ENCODE measurements at regions not wholly inside any gene's neighbourhood (a gene's known extent, or its start where the extent isn't known, plus 50 kb on each side); places are given as distances from the start of the nearest gene placed in this dataset.
A peak's percentile ranks its signal among the peaks of the same experiment; 100 is the strongest.

GRCh38 chr21:27212441-27212840 is 245.6 kb upstream of the ADAMTS5 start:
- Histone ChIP-seq H3K27ac (ENCODE audit: low read depth, low read length) (no peak overlapping the region), H3K4me2 (ENCODE audit: low read length) (no peak overlapping the region), H3K4me1 (ENCODE audit: insufficient read depth, low read length) (no peaks in the 10 kb centered on the region), H3K79me2 (ENCODE audit: insufficient read depth, low read length) (no peaks in the 10 kb centered on the region), H3K4me3 (ENCODE audit: insufficient read depth, low read depth, low read length) (no peak overlapping the region), H2AFZ (ENCODE audit: low read depth, low read length) (no peak overlapping the region), H3K9me3 (ENCODE audit: insufficient read depth, low read depth, low read length) (peaks cover 2% of the 10 kb centered on the region), H3K27me3 (ENCODE audit: insufficient read depth, low read length) (no peaks in the 10 kb centered on the region), H3K9ac (ENCODE audit: low read length) (no peak overlapping the region), H3K36me3 (ENCODE audit: insufficient read depth, low read length) (no peaks in the 10 kb centered on the region), H4K20me1 (ENCODE audit: insufficient read depth, low read length) (no peaks in the 10 kb centered on the region)
- DNase-seq (ENCODE audit: low read depth): no peak
- no peak overlapping the region for H3K27ac Mint-ChIP-seq (ENCODE audit: unreplicated experiment)
- no peaks in the 10 kb centered on the region for H3K27me3 Mint-ChIP-seq (ENCODE audit: low read depth, unreplicated experiment)
- H3K9me3 Mint-ChIP-seq (ENCODE audit: unreplicated experiment): peaks cover 2% of the 10 kb centered on the region
- TF ChIP-seq CTCF (IDR thresholded peaks at IDR 0.05; ENCODE audit: insufficient read depth, low read depth, low read length): no peak
- no peak for TF ChIP-seq EZH2 (IDR thresholded peaks at IDR 0.05; ENCODE audit: insufficient read depth, low read length)
- no peaks in the 10 kb centered on the region for H3K36me3 Mint-ChIP-seq (ENCODE audit: low read depth, unreplicated experiment)
- H3K4me3 Mint-ChIP-seq (ENCODE audit: unreplicated experiment): no peak overlapping the region
- H3K4me1 Mint-ChIP-seq (ENCODE audit: low read depth, unreplicated experiment): peaks cover 4% of the 10 kb centered on the region
- no peak for FAIRE-seq

GRCh38 chr21:27209546-27209945 is 242.7 kb upstream of the ADAMTS5 start:
- DNase-seq (ENCODE audit: low read depth) (no peak), FAIRE-seq (no peak)
- no peak overlapping the region for H3K4me3 Mint-ChIP-seq (ENCODE audit: unreplicated experiment)
- no peaks in the 10 kb centered on the region for H3K36me3 Mint-ChIP-seq (ENCODE audit: low read depth, unreplicated experiment)
- H3K9me3 Mint-ChIP-seq (ENCODE audit: unreplicated experiment): peaks cover 5% of the 10 kb centered on the region
- H3K27me3 Mint-ChIP-seq (ENCODE audit: low read depth, unreplicated experiment): no peaks in the 10 kb centered on the region
- Histone ChIP-seq H3K9ac (ENCODE audit: low read length) (no peak overlapping the region), H3K4me2 (ENCODE audit: low read length) (no peak overlapping the region), H3K27me3 (ENCODE audit: insufficient read depth, low read length) (no peaks in the 10 kb centered on the region), H3K79me2 (ENCODE audit: insufficient read depth, low read length) (no peaks in the 10 kb centered on the region), H2AFZ (ENCODE audit: low read depth, low read length) (no peak overlapping the region), H3K4me1 (ENCODE audit: insufficient read depth, low read length) (no peaks in the 10 kb centered on the region), H3K27ac (ENCODE audit: low read depth, low read length) (no peak overlapping the region), H4K20me1 (ENCODE audit: insufficient read depth, low read length) (no peaks in the 10 kb centered on the region), H3K9me3 (ENCODE audit: insufficient read depth, low read depth, low read length) (peaks cover 2% of the 10 kb centered on the region), H3K36me3 (ENCODE audit: insufficient read depth, low read length) (no peaks in the 10 kb centered on the region), H3K4me3 (ENCODE audit: insufficient read depth, low read depth, low read length) (no peak overlapping the region)
- peaks cover 7% of the 10 kb centered on the region for H3K4me1 Mint-ChIP-seq (ENCODE audit: low read depth, unreplicated experiment)
- H3K27ac Mint-ChIP-seq (ENCODE audit: unreplicated experiment): no peak overlapping the region
- TF ChIP-seq CTCF (IDR thresholded peaks at IDR 0.05; ENCODE audit: insufficient read depth, low read depth, low read length): no peak
- TF ChIP-seq EZH2 (IDR thresholded peaks at IDR 0.05; ENCODE audit: insufficient read depth, low read length): no peak

GRCh38 chr21:27206368-27206982 is 239.6 kb upstream of the ADAMTS5 start:
- no peak overlapping the region for H3K27ac ChIP-seq (ENCODE audit: low read depth, low read length)
- no peak overlapping the region for H3K9ac ChIP-seq (ENCODE audit: low read length)
- no peaks in the 10 kb centered on the region for H3K36me3 ChIP-seq (ENCODE audit: insufficient read depth, low read length)
- FAIRE-seq: no peak
- H4K20me1 ChIP-seq (ENCODE audit: insufficient read depth, low read length): no peaks in the 10 kb centered on the region
- peaks cover 7% of the 10 kb centered on the region for H3K4me1 Mint-ChIP-seq (ENCODE audit: low read depth, unreplicated experiment)
- no peaks in the 10 kb centered on the region for H3K79me2 ChIP-seq (ENCODE audit: insufficient read depth, low read length)
- no peak overlapping the region for H3K4me3 Mint-ChIP-seq (ENCODE audit: unreplicated experiment)
- H3K4me2 ChIP-seq (ENCODE audit: low read length): no peak overlapping the region
- H3K36me3 Mint-ChIP-seq (ENCODE audit: low read depth, unreplicated experiment): no peaks in the 10 kb centered on the region
- no peak overlapping the region for H2AFZ ChIP-seq (ENCODE audit: low read depth, low read length)
- peaks cover 5% of the 10 kb centered on the region for H3K9me3 Mint-ChIP-seq (ENCODE audit: unreplicated experiment)
- H3K27me3 Mint-ChIP-seq (ENCODE audit: low read depth, unreplicated experiment): no peaks in the 10 kb centered on the region
- H3K4me1 ChIP-seq (ENCODE audit: insufficient read depth, low read length): no peaks in the 10 kb centered on the region
- TF ChIP-seq EZH2 (IDR thresholded peaks at IDR 0.05; ENCODE audit: insufficient read depth, low read length): no peak
- no peak for TF ChIP-seq CTCF (IDR thresholded peaks at IDR 0.05; ENCODE audit: insufficient read depth, low read depth, low read length)
- DNase-seq (ENCODE audit: low read depth): peak; percentile 22
- H3K9me3 ChIP-seq (ENCODE audit: insufficient read depth, low read depth, low read length): peaks cover 2% of the 10 kb centered on the region
- H3K27me3 ChIP-seq (ENCODE audit: insufficient read depth, low read length): no peaks in the 10 kb centered on the region
- H3K27ac Mint-ChIP-seq (ENCODE audit: unreplicated experiment): peak overlapping the region; percentile 75
- H3K4me3 ChIP-seq (ENCODE audit: insufficient read depth, low read depth, low read length): no peak overlapping the region
